H1 (cell line): ENCODE measurements at regions not wholly inside any gene's neighbourhood (a gene's known extent, or its start where the extent isn't known, plus 50 kb on each side); places are given as distances from the start of the nearest gene placed in this dataset.

Experiments used
- KDM4A ChIP-seq: IDR thresholded peaks from one replicate; pipeline ENCODE4 v1.7.1; 2012; ENCODE audit warnings: low read depth, mild to moderate bottlenecking, moderate library complexity, low read length, inconsistent platforms; ENCODE audit not compliant: severe bottlenecking
- RNF2 ChIP-seq: fragments of 200-900, 300-1000 bp; sonication (generic); IDR thresholded peaks from 2 replicates; pipeline ENCODE4 v1.7.1; 2016; ENCODE audit warnings: borderline replicate concordance, low read depth, mild to moderate bottlenecking, antibody characterized with exemption, low read length; ENCODE audit not compliant: poor library complexity, severe bottlenecking; ENCODE audit errors: missing control alignments
- SP1 ChIP-seq: IDR thresholded peaks from 2 replicates; pipeline ENCODE4 v1.6.1; 2011; ENCODE audit warnings: low read depth, low read length
- TF ChIP-seq, protein P1 (sequence below): IDR thresholded peaks from 2 replicates; pipeline ENCODE4 v1.6.1; 2012; ENCODE audit warnings: inconsistent platforms

- TF ChIP-seq, protein P1, sequence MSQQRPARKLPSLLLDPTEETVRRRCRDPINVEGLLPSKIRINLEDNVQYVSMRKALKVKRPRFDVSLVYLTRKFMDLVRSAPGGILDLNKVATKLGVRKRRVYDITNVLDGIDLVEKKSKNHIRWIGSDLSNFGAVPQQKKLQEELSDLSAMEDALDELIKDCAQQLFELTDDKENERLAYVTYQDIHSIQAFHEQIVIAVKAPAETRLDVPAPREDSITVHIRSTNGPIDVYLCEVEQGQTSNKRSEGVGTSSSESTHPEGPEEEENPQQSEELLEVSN: no peak
- TF ChIP-seq RNF2: no peak
- no peak for TF ChIP-seq SP1
- TF ChIP-seq KDM4A: no peak
These were observed 387.3 kb downstream of the LIG4 start (continued) for GRCh38 chr13:107827840-107828549.
